ENCODE measurements at regions not wholly inside any gene's neighbourhood (a gene's known extent, or its start where the extent isn't known, plus 50 kb on each side); places are given as distances from the start of the nearest gene placed in this dataset.

DNA sequence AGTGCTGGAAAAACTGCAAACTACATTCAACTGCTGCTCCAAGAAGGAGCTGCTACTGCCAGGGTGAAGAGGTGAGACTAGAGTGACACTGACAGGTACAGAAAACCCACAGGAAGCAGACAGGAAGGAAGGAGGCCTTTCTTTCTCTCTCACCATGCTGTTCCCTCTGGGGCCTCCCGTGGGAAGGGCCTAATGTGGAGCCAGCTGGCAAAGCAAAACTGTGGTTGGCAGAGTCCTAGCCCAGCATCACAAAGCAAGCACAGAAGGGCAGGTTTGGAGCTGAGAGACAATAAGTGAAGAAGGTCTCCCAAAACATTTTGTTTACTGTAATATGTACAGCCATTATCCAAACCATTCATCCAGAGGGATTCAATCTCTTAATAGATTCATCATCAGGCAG lies 122.5 kb upstream of the MAX start:
- peak; percentile 43 for DNase-seq (ENCODE audit: low read depth)

DNA sequence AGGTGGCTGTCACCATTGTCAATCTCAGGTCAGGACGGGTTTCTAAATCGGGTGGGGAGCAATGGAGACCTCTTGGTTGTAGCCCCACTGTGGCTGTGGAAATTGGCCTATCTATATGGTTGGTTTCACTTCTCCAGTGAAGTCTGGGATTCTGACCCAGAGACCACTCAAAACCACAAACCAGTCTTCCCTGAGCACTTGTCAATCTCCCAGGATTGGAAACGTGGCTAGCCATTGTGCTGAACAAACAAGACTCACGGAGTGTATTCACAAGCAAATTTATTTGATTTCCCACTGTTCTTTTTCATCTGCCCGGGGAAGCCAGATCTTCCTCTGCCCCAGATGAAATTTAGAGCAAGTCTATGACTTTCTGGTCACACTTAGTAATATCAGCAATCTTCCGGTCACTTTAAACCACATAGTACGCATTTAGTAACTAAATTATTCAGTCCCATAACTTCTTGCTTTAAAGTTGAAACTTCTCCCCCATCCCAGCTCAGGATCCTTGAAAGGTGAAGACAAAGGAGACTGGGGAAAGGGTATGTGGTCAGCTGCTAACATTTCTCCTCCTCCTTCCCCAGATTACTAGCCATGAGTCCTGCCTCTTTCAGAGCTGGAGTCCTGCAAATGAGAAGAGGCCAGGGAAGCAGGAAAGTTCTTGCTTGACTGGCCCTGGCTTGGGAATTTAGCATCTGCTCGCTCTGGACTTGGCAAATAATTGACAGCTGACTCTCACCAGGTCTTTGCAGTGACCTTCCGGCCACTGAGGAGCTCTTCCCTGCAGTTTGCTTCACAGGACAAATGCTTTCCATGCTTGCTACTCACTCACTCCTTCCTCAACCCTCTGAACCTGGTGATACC lies 123.2 kb upstream of the MAX start:
- no peak for DNase-seq (ENCODE audit: low read depth)

DNA sequence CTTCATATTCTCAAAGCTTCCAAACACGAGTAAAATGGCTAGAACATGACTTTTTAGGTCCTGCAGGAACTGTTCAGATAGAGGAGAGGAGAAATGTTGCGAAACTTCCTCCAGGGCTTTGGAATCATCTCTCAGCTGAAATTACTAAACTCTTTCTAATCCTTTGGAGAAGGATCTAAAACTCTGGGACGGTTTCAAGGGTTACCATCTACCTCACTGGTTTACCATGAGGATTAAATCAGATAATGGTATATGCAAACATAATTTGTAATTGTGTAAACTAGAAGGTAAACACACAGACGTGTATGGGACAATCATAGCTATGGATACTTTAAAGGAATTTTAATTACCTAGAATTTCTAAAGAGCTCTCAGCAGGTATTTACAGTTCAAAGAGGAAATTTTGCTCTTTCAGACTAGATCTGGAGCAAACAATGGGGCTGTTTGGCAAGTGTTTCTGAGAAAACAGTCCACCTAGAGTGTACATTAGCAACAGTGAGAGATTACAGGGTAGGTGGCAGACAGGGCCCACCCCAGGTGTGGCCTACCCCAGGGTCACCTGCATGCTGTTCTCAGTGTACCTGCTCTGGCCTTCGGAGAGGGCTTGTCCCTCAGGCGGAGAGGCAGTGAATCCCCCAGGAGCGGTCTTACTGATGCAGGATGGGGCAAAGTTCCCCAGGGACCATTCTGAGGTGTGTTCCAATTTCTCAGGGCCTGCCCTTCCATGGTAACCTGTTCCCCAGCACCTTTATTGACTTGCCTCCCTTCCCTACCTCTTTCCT lies 124.7 kb upstream of the MAX start:
- DNase-seq (ENCODE audit: low read depth): peak; percentile 51

DNA sequence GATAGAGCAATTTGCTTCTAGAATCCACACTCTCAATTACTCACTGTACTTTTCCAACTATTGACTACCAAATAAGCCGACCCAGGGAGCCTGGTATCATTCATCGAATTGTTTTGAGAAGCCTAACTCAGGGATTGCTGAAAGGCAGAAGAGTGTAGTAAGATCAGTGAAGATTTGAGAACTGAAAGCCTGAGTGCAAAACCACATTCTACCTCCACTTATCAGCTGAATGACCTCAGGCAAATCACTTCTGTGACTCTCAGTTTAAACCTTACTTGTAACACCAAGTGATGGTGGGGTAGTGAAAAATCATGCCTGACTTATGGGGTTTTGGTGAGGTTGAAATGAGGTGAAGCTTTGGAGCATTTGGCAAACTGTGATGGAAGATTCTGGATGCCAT lies 126.1 kb upstream of the MAX start:
- DNase-seq (ENCODE audit: low read depth): no peak

DNA sequence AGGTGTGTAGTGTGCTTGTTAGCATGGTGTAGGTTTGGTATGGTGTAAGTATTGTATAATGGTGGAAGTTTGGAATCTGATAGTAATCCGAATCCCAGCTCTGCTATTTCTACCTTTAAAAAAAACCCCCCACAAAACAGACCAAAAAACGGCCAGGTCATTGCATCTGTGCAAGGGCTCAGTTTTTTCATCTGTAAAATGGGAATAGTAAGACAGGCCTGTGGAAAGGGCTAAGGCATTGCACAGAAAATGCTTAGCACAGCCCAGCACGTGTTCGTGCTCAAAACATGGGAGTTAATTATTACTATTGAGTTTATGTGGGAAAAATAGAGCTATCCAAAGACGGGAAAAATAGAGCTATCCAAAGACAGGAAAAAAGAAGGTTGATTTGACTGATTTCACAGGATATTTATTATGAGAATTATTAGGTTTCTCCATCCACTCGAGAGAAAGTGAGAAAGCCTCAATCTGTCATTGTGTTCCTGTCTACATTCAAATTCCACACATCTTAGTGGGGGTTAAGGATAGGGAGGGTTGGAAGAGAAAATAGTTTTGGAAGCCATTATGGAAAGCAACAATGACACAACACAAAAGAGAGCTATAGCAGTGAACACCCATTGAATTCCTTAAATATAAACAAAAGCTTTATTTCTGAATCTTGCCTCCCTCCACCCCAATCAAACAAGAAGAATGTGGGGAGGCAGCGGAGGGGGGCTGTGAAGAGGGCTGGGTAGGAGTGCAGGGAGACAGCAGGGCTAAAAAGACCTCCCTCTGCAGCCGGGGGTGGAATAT lies 126.8 kb upstream of the MAX start:
- no peak for DNase-seq (ENCODE audit: low read depth)

DNA sequence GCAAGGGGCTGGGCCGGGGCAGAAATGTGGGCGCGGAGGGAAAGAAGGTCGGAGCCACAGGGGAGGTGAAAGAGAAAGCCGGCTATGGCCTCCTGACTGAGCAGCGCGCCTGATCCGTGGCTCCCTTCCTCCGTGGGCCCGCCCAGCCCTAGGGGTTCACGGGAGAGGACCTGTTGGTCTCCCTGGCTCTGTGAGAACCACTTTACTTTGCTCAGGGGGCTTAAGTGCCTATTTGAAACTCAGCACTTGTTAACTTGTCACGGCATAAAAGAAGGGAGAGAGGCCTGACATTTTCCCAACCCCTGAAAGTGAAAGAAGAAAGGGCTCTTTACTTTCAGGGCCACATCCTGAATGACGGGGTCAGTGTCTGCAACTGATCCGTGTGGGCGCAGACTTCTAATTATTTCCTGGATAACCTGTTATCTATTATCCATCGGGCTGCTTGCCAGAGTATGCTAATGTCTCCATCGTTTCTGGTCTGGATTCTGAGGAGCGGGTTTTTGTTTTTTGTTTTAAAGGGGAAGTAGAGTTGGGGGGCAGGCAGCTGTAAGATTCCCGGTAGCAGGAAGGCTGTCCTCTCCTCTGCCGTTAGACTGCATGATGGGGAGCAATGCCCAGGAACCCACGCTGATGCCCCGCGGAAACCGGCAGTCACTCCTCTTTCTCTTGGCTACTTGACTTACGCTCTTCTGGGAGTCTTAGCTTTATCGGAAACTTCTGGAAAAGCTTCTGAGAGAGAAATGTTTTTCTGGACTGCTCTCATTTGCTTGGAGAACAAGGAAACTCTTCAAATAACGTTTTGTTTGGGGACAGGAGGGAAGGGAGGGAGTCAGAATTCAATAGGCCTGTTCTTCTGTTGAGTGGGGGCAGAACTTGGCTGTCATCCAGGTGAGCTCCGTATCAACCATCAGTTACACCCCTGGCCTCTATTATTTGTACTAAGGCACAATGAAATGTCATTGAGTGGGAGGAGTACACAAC lies 127.7 kb upstream of the MAX start:
- DNase-seq (ENCODE audit: low read depth): peak; percentile 34

DNA sequence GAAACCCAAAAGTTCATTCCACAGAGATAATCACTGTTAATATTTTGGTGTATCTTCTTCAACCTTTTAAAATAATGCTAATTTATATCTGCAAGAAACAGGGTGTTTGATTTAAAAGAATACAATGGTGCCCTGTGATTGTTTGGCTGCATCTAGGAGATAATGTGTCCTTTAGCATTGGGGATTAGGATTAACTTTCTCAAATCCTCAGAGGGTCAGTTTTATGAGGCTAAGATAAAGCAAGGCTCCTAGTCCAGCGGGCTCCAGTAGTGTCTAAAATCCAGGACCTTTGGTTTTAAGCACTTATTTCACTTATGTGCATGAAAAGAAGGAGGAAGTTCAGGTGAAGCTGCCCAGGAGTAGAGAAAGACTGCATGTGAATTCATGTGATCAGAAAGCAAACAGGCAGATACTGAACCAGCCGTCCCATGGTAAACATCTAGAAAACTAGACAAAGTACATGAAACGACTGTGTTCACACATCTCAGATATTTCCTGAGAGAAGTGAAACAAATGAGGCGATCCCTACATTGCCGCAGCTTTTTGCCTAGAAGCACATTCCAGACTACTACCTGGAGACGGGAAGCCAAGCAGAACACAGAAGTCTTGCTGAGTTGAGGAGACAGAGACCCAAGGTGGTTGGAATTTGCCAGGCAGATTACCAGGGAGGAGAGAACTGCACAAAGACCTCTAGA lies 129.1 kb upstream of the MAX start:
- DNase-seq (ENCODE audit: low read depth): no peak

DNA sequence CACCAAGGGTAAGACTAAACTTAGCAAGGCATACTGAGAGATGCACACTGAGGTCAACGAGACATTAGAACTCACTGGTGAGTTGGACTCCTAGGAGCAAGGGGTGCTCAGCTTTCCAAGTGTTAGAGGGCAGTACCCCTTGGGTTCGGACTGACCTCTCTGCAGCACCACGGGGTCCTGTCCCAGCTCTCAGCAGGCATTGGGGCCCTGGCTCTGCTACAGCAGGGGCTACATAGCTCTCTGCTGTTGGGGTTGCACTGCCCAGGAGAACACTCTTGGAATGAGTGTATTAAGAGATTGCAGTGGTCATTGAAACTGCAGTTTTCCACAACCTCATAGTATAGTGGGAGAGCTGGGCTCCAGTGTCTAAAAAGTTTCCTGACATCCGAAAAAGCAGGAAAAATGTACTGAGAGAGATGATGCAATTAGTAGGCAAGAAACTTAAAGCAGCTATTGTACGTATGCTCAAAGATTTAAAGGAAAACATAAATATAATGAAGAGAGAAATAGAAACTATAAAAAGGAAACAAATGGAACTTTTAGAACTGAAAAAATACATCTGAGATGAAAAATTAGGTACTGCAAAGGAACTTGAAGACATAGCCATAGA lies 132.5 kb upstream of the MAX start:
- DNase-seq (ENCODE audit: low read depth): no peak

DNA sequence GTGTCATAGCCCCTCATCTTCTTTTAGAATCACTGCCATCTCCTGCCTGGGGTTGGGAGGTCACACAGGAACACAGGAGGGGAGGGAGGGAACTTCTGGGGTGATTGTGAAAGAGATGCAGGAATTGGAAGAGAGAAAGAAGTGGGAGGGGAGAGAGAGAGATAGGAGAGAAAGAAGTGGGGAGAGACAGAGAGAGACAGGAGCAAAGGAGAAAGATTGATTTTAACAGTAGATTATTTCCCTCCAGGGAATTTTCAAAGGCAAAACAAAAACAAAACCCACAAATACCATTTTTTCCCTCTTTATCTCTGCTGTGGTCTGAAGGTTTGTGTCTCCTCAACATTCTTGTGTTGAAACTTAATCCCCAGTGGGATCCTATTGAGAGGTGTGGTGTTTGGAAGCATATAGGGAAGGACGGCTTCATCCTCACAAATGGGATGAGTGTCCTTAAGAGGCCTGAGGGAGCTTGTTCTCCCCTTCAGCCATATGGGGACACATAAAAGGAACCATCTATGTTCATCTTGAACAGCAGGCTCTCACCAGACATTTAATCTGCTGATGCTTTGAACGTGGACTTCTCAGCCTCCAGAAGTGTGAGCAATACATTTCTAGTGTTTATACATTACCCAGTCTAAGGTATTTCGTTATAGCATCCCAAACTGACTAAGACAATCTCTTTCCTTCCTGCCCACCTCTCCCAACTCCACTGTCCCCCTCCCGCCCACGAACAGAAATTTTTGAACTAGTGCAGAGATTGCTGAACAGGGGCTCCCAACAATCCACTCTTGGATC lies 134.9 kb upstream of the MAX start:
- DNase-seq (ENCODE audit: low read depth): no peak

DNA sequence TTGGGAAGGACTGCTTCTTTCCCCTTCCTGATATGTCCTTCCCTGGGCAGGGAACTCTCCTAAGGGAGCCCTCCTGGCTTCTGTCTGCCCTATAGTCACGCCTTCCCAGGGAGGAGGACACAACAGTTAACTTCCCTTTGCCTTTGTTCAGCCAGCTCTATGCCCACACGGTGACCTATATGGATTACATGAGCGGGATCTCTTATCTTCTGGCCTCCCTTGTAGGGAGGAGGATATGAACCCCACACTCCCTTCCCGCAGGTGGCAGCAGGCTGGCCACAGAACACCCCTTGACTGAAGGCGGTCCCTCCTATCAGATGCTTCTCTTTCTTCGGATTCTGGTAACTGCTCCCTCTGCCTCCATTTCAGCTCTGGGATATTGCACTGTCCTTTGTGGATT lies 135.6 kb upstream of the MAX start:
- no peak for DNase-seq (ENCODE audit: low read depth)

DNA sequence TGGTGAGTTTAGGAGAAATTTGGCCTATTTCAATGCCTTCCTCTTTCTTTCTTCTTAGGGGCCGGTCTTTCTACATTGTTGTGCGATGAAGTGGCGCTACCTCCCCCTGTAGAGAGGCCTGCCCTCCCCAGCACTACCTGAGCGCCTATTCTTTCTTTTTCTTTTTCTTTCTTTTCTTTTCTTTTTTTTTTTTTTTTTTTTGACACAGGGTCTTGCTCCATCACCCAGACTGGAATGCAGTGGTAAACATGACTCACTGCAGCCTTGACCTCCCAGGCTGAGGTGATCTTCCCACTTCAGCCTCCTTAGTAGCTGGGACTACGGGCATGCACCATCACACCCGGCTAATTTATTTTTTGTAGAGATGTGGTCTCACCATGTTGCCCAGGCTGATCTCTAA lies 136.1 kb upstream of the MAX start:
- peak; percentile 77 for DNase-seq (ENCODE audit: low read depth)

DNA sequence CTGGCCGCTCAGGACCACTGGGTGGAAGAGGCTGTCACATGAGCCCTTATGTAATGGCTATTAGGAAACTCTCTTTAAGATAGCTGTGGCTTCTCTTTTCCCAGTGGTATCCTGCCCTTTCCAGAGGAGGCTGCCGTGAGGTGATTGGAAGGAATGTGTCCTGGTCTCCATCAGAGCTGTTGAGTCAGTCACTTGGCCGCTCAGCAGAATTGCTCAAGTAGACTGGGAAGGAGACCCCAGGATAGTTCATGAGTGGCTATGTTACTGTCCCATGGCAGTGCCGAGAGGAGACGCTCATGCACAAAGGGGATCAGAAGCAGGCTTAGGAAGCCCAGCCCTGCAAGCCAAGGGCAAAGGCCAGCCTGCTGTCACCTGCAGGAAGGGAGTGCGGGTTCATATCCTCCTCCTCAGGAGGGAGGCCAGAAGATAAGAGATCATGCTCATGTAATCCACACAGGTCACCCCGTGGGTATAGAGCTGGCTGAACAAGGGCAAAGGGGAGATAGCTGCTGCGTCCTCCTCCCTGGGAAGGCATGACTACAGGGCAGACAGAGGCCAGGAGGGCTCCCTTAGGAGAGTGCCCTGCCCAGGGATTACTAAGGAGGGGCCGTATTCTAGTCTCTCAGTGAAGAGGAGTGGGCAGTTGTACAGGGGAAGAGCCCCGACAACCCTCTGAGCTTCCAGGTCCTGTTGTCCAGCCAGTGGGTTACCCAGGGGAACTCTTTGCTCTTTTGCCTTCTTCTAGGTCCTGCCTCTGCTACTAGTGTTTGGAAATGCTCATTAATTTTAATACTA lies 137.0 kb upstream of the MAX start:
- DNase-seq (ENCODE audit: low read depth): peak; percentile 71

DNA sequence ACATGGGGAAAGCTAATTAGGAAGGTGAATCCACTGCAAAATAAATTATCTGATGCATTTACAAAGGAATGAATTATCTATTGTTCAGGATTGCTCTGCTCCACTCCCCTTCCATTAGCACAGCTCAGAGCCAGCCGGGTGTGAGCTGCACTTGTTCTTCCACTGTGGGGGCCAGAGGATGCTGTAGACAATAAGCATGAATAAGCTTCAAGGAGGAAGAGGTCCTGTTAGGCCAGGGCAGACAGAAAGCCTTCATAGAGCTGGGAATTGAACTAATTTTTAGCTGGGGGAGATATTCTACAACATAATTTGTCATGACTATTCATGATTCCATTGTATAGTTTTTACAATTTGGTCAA lies 137.6 kb upstream of the MAX start:
- DNase-seq (ENCODE audit: low read depth): no peak

DNA sequence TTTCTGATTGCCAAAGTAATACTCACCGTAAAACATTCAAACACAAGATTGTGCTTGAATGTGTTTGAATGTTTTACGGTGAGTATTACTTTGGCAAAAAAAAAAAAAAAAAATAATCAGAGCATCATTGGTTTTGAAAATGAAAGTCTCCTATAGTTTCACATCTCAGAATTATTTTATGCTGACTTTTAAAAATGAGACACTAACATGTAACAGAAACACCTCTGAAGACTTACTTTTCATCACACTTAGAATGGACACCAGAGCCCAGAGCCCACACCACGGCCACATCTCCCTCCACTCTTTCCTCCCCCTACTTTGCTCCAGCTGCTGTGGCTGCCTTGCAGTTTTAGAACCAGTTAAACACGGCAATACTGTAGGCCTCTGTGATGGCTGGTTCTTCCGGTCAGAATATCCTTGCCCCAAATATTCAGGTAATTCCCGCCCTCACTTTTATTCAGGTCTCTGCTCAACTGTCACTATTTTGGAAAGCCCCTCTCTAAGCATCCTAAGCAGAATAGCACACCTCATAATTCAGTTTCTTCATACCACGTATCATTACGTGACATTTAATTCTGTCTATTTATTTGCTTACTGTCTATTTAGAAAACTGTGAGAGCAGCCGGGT lies 138.9 kb upstream of the MAX start:
- DNase-seq (ENCODE audit: low read depth): no peak

DNA sequence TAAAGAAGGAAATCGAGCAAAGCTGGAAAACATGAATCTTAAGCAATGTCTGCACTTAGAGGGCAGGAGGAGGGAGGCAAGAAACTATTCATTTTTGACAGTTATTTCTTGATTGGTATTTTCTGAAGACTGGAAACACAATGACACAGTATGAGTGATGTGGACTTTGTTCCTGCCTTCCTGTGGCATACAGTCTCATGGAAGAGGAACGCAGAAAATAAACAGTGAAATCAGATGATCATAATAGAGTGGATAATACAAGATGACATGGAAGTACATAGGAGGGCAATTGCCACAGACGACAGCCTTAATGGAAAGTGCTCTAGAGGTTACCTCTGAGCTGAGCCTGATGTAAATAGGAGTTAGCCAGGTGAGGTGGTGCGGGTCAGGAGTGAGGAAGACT lies 140.4 kb upstream of the MAX start:
- DNase-seq (ENCODE audit: low read depth): no peak

DNA sequence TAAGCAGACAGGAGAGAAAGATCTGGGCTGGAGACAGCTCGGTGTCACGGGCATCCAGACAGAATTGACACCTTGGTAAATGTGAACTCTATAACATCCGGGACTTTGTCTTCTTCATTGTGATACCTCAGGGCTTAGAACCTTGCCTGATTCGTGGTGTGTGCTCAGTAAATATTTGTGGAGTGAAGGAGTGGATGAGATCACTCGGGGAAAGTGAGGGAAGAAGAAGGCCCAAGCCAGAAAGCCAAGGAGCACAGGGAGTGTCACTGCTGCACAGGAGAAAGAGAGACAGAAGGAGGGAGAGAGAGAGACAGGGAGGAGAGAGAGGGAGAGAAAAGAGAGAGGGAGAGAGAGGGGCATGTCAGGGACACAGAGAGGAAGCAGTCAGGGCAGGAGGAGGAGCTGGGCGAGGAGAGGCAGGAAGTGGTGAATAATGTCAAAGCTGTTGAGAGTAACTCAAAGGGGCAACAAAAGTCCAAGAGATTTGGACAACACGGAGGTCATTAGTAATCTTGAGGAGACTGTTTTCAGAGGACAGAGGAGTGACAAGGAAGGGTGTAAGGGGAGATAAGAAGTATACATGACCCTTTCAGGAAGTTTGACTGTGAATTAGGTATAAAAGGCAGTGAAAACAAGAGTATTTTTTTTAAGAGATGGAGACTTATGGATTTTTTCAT lies 141.6 kb upstream of the MAX start:
- DNase-seq (ENCODE audit: low read depth): no peak

DNA sequence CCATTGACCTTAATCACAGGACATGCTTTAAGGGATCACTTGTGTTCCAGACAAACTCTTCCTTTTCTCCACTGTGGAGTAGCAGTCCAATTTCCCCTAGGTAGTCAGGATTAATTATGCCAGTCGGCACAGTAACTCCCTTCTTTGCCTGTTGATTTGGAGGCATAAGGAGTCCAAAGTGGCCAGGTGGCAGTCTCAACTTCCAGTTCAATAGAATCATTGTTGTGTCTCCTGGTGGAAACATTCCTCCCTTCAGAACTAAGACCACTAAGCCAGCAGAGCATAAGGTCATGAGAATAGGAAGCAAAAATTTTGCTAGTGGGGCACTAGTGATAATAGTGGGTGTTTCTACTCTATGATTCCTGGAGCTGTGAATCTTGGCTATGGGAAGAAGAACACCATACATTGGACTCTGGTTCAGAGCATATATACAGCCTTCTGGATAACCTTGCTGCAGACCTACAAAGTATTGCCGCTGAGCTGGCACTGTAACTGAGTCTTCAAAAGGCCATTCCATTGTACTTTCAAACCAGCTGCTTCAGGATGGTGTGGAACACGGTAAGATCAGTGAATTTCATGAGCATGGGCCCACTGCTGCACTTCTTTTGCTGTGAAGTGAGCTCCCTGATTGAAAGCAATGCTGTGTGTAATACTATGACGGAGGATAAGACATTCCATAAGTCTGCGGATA lies 147.3 kb upstream of the MAX start:
- DNase-seq (ENCODE audit: low read depth): no peak

All from fibroblast of gingiva (primary cell).